ENCODE measurements at regions not wholly inside any gene's neighbourhood (a gene's known extent, or its start where the extent isn't known, plus 50 kb on each side); places are given as distances from the start of the nearest gene placed in this dataset.

GRCh38 chr20:5467086-5467485 is 143.7 kb downstream of the GPCPD1 start:
- no peak for ATAC-seq
- 47% methylated on average over 3 of the region's 3 CpGs for WGBS (ENCODE audit: missing lambda C conversion rate)

DNA sequence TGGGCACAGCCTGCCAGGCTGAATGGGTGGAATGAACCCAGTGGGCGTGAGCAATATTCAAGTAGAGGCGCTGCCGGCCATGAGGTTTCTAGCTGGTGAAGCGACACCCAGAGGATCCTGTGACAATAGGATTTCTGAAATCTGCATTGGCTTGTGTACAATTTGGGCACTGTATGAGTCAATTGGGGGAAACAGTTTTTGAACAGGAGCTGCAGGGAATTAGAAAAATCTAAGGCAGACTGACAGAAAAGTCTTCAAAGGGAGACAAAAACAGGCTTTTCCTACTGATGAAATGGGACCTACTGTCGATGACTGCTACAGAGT is 145.2 kb downstream of the GPCPD1 start:
- Histone ChIP-seq H3K4me2 (no peak overlapping the region), H3K4me3 (no peak overlapping the region), H3K9me3 (peaks cover 8% of the 10 kb centered on the region; the same call in 1 of the 3 replicates), H3K4me1 (no peaks in the 10 kb centered on the region), H3K27ac (no peak overlapping the region)
- TF ChIP-seq USF2 (IDR thresholded peaks at IDR 0.05) (no peak), POLR2A (IDR thresholded peaks at IDR 0.05; ENCODE audit: low read length) (no peak), REST (IDR thresholded peaks at IDR 0.05) (no peak), MYC (IDR thresholded peaks at IDR 0.05; ENCODE audit: borderline replicate concordance, low read length) (no peak), NFE2L2 (conservative IDR thresholded peaks at IDR 0.05; ENCODE audit: low read length) (no peak), BHLHE40 (IDR thresholded peaks at IDR 0.05; ENCODE audit: low read depth, low read length) (no peak), POLR2AphosphoS2 (conservative IDR thresholded peaks at IDR 0.05; ENCODE audit: low read length) (no peak), TFCP2L1 (CRISPR knock-in tag; IDR thresholded peaks at IDR 0.05) (no peak), GATA3 (IDR thresholded peaks at IDR 0.05; ENCODE audit: borderline replicate concordance) (no peak), RARB (CRISPR knock-in tag; IDR thresholded peaks at IDR 0.05) (no peak), JUN (IDR thresholded peaks at IDR 0.05) (no peak), FOSB (CRISPR knock-in tag; IDR thresholded peaks at IDR 0.05) (no peak), JUNB (IDR thresholded peaks at IDR 0.05) (no peak), ZC3H11A (IDR thresholded peaks at IDR 0.05) (no peak), FOXS1 (CRISPR knock-in tag; IDR thresholded peaks at IDR 0.05) (no peak), NPAS2 (CRISPR knock-in tag; IDR thresholded peaks at IDR 0.05; ENCODE audit: borderline replicate concordance) (no peak), FOSL2 (IDR thresholded peaks at IDR 0.05) (no peak), FOSL2 (CRISPR knock-in tag; IDR thresholded peaks at IDR 0.05) (no peak)
- peak in 1 of 2 experiments; percentile 47; a peak in 2 of 6 replicates for ATAC-seq
- no peak for DNase-seq (ENCODE audit: low read depth in 1 of 2, low spot score in 1 of 2)
- 24% methylated on average over 5 of the region's 5 CpGs for WGBS (ENCODE audit: missing lambda C conversion rate)
- CTCF ChIA-PET, result interaction anchor here (0.9 to 2.0 kb wide), 2 partner anchors 17 to 35 kb away, joined by 3 to 8 read pairs; no protein-coding TSS in a partner anchor
- FAIRE-seq, result no peak
- POLR2A ChIA-PET, result interaction anchor here (0.6 kb wide), 1 partner anchor 594 kb away, joined by 3 read pairs; no protein-coding TSS in a partner anchor

More at GRCh38 chr20:5467086-5467485, 143.7 kb downstream of the GPCPD1 start:
- ChIA-PET CTCF (no interaction called here), POLR2A (no interaction called here)
- Histone ChIP-seq H3K4me3 (no peak overlapping the region), H3K27ac (no peak overlapping the region), H3K9me3 (0 out of 3 replicates have a peak, but pooled peaks cover 7% of the 10 kb centered on the region), H3K4me1 (no peaks in the 10 kb centered on the region), H3K4me2 (no peak overlapping the region)
- TF ChIP-seq HMGXB4 (CRISPR knock-in tag; IDR thresholded peaks at IDR 0.05; ENCODE audit: borderline replicate concordance) (no peak), CBX2 (IDR thresholded peaks at IDR 0.05; ENCODE audit: borderline replicate concordance, low read depth) (no peak), REST (IDR thresholded peaks at IDR 0.05) (no peak)
- DNase-seq (ENCODE audit: low read depth in 1 of 2, low spot score in 1 of 2), result no peak
- no peak for FAIRE-seq
